OCI-LY7 (cell line): ENCODE measurements at regions not wholly inside any gene's neighbourhood (a gene's known extent, or its start where the extent isn't known, plus 50 kb on each side); places are given as distances from the start of the nearest gene placed in this dataset.

ENCODE experiments used
- BruUV-seq: library from RNA; stranded (reverse); fragments of 400-500 nt; replicated peaks from 2 replicates; lab custom pipeline; 2021; lab: Mats Ljungman, UMichigan
- CTCF ChIA-PET: fragments of 300-600 bp; sonication (Branson Sonifier 250); formaldehyde crosslinking; loops from one replicate; lab custom pipeline; 2022; ENCODE audit warnings: antibody characterized with exemption; ENCODE audit not compliant: unreplicated experiment; lab: Charles Lee
- POLR2A ChIA-PET: fragments of 300-600 bp; sonication (Branson Sonifier 250); formaldehyde crosslinking; loops from one replicate; lab custom pipeline; 2022; ENCODE audit warnings: antibody characterized with exemption; lab: Charles Lee
- DNase-seq: peaks from one replicate; pipeline ENCODE4 v3.0.0-alpha.2; 2015; ENCODE audit warnings: low spot score
- H2AFZ ChIP-seq: fragments of 200-600 bp; sonication (generic), shearing (Covaris generic); 2 replicates; pipeline ENCODE4 v1.6.1; 2014; ENCODE audit warnings: mild to moderate bottlenecking, antibody characterized with exemption, low read length, moderate library complexity
- H3K27ac ChIP-seq: fragments of 200-600 bp; sonication (generic); 2 replicates; pipeline ENCODE4 v1.5.1; 2014; ENCODE audit warnings: mixed run types, low read depth, mild to moderate bottlenecking, moderate library complexity, low read length, inconsistent platforms; ENCODE audit not compliant: poor library complexity, severe bottlenecking
- H3K36me3 ChIP-seq: fragments of 200-600 bp; sonication (generic); 2 replicates; pipeline ENCODE4 v1.6.1; 2014; ENCODE audit warnings: mild to moderate bottlenecking, antibody characterized with exemption, low read length, moderate library complexity, mixed read lengths; ENCODE audit not compliant: insufficient read depth
- H3K4me1 ChIP-seq: fragments of 200-600 bp; sonication (generic); 2 replicates; pipeline ENCODE4 v1.5.1; 2014; ENCODE audit warnings: mild to moderate bottlenecking, low read length; ENCODE audit not compliant: insufficient read depth, poor library complexity, severe bottlenecking
- H3K4me2 ChIP-seq: fragments of 200-600 bp; sonication (generic); 2 replicates; pipeline ENCODE4 v1.6.1; 2014; ENCODE audit warnings: mild to moderate bottlenecking, low read length
- H3K4me3 ChIP-seq: fragments of 200-600 bp; sonication (generic); 2 replicates; pipeline ENCODE4 v1.5.1; 2014; ENCODE audit warnings: mild to moderate bottlenecking, low read depth, low read length; ENCODE audit not compliant: poor library complexity, severe bottlenecking
- H3K79me2 ChIP-seq: fragments of 200-600 bp; sonication (generic); 2 replicates; pipeline ENCODE4 v1.6.1; 2016; ENCODE audit warnings: low read depth, mild to moderate bottlenecking, low read length, moderate library complexity, mixed read lengths; ENCODE audit not compliant: insufficient read depth
- H3K9me2 ChIP-seq: fragments of 200-600 bp; sonication (generic); 2 replicates; pipeline ENCODE4 v1.6.1; 2016; ENCODE audit warnings: mild to moderate bottlenecking, low read length, mixed read lengths; ENCODE audit not compliant: insufficient read depth
- H3K9me3 ChIP-seq: fragments of 200-600 bp; sonication (generic); 2 replicates; pipeline ENCODE4 v1.6.1; 2014; ENCODE audit warnings: mild to moderate bottlenecking, mixed run types, low read length, mixed read lengths
- H4K20me1 ChIP-seq: fragments of 200-600 bp; sonication (generic); 2 replicates; pipeline ENCODE4 v1.6.1; 2014; ENCODE audit warnings: mild to moderate bottlenecking, antibody characterized with exemption, low read length, moderate library complexity, mixed read lengths; ENCODE audit not compliant: insufficient read depth
- CTCF ChIP-seq: fragments of 200-600 bp; sonication (generic); conservative IDR thresholded peaks from 2 replicates; pipeline ENCODE4 v1.5.1; 2014; ENCODE audit warnings: mild to moderate bottlenecking, antibody characterized with exemption, low read length, moderate library complexity, mixed read lengths
- EZH2phosphoT487 ChIP-seq: fragments of 200-600 bp; sonication (generic); IDR thresholded peaks from 2 replicates; pipeline ENCODE4 v1.6.1; 2018; ENCODE audit warnings: low read depth, borderline replicate concordance, mild to moderate bottlenecking, mixed run types, antibody characterized with exemption, low read length, moderate library complexity, mixed read lengths
- intact Hi-C: fragments of 100-400 bp; cut with micrococcal nuclease; formaldehyde crosslinking; loops from one replicate; pipeline ENCODE4 v1.10.0; 2022; ENCODE audit not compliant: unreplicated experiment

- no TSS peak for BruUV-seq
- Histone ChIP-seq H3K27ac (no peak overlapping the region), H3K4me1 (no peaks in the 10 kb centered on the region), H3K9me3 (no peaks in the 10 kb centered on the region), H3K36me3 (no peaks in the 10 kb centered on the region), H3K9me2 (no peaks in the 10 kb centered on the region), H4K20me1 (no peaks in the 10 kb centered on the region), H3K79me2 (no peaks in the 10 kb centered on the region), H2AFZ (no peak overlapping the region), H3K4me3 (no peak overlapping the region), H3K4me2 (peak overlapping the region; percentile 52; the same call in 1 of the 2 replicates)
- POLR2A ChIA-PET = interaction anchor here (0.6 kb wide), 2 partner anchors 387 to 1495 kb away, joined by 3 to 4 read pairs; no protein-coding TSS in a partner anchor
- CTCF ChIA-PET = no interaction called here
- intact Hi-C loops = no loop called here
- peak; percentile 44 for DNase-seq
- TF ChIP-seq EZH2phosphoT487 = no peak
- peak; percentile 42; the same call in 1 of the 2 replicates for TF ChIP-seq CTCF
Measured at GRCh38 chr1:90850898-90851710, 134.0 kb upstream of the BARHL2 start.

- Histone ChIP-seq H4K20me1 (no peaks in the 10 kb centered on the region), H3K36me3 (no peaks in the 10 kb centered on the region), H3K9me2 (no peaks in the 10 kb centered on the region), H3K4me1 (no peaks in the 10 kb centered on the region), H3K4me2 (peak overlapping the region; percentile 52; the same call in 1 of the 2 replicates), H2AFZ (no peak overlapping the region), H3K79me2 (no peaks in the 10 kb centered on the region), H3K9me3 (no peaks in the 10 kb centered on the region), H3K4me3 (no peak overlapping the region), H3K27ac (no peak overlapping the region)
- DNase-seq = no peak
- TF ChIP-seq EZH2phosphoT487 (no peak), CTCF (no peak)
- BruUV-seq = no TSS peak
- CTCF ChIA-PET = no interaction called here
- POLR2A ChIA-PET = interaction anchor here (0.6 kb wide), 2 partner anchors 388 to 1496 kb away, joined by 3 to 4 read pairs; no protein-coding TSS in a partner anchor
- intact Hi-C loops = no loop called here
Measured at GRCh38 chr1:90850181-90850897, 133.2 kb upstream of the BARHL2 start.
